Panc1 (cell line): ENCODE measurements at regions not wholly inside any gene's neighbourhood (a gene's known extent, or its start where the extent isn't known, plus 50 kb on each side); places are given as distances from the start of the nearest gene placed in this dataset.

ENCODE experiments used
- ATAC-seq: fragments of 200-7000 bp; cut with Tn5 transposase; 2 replicates; pipeline ENCODE4 v1.9.1; 2020; ENCODE audit warnings: mild to moderate bottlenecking, moderate library complexity
- BruUV-seq: library from RNA; stranded (reverse); fragments of 400-500 nt; replicated peaks from 2 replicates; lab custom pipeline; 2021; lab: Mats Ljungman, UMichigan
- CTCF ChIA-PET: fragments of 300-600 bp; sonication (Branson Sonifier 250); formaldehyde crosslinking; loops from one replicate; lab custom pipeline; 2022; ENCODE audit warnings: antibody characterized with exemption; lab: Charles Lee
- POLR2A ChIA-PET: fragments of 300-600 bp; sonication (Branson Sonifier 250); formaldehyde crosslinking; loops from one replicate; lab custom pipeline; 2022; ENCODE audit warnings: antibody characterized with exemption; lab: Charles Lee
- DNase-seq: peaks from one replicate; pipeline ENCODE4 v3.0.0-alpha.2; 2010; ENCODE audit warnings: low read depth, low spot score
- H3K27ac ChIP-seq: 2 replicates; pipeline ENCODE4 v1.5.1; 2011; ENCODE audit warnings: mild to moderate bottlenecking, low read length, inconsistent platforms
- H3K27me3 ChIP-seq: fragments of 200-500 bp; sonication (Bioruptor generic); 2 replicates; pipeline ENCODE4 v1.6.0; 2014; ENCODE audit warnings: low read length, inconsistent platforms; ENCODE audit not compliant: control insufficient read depth, insufficient read depth
- H3K36me3 ChIP-seq: fragments of 200-500 bp; sonication (Bioruptor generic); 2 replicates; pipeline ENCODE4 v1.5.1; 2014; ENCODE audit warnings: inconsistent platforms, mild to moderate bottlenecking, low read length, moderate library complexity; ENCODE audit not compliant: control insufficient read depth, insufficient read depth
- H3K4me1 ChIP-seq: 2 replicates; pipeline ENCODE4 v1.5.1; 2011; ENCODE audit warnings: inconsistent platforms, mild to moderate bottlenecking, low read length, moderate library complexity; ENCODE audit not compliant: control insufficient read depth, insufficient read depth
- H3K4me3 ChIP-seq, 2 experiments: 2 replicates each; pipeline ENCODE4 v1.5.1; 2011 to 2012; ENCODE audit warnings: low read depth in 2 of 2, low read length in 2 of 2, mild to moderate bottlenecking in 2 of 2, inconsistent platforms in 1 of 2, moderate library complexity in 1 of 2
- H3K9me3 ChIP-seq: fragments of 200-500 bp; sonication (Bioruptor generic); 2 replicates; pipeline ENCODE4 v1.5.1; 2014; ENCODE audit warnings: low read depth, mild to moderate bottlenecking, inconsistent platforms, low read length, moderate library complexity; ENCODE audit not compliant: control insufficient read depth, insufficient read depth
- POLR2AphosphoS5 ChIP-seq: IDR thresholded peaks from 2 replicates; pipeline ENCODE4 v1.6.1; 2012; ENCODE audit warnings: mild to moderate bottlenecking, low read depth, low read length, moderate library complexity
- SIN3A ChIP-seq: IDR thresholded peaks from 2 replicates; pipeline ENCODE4 v1.6.1; 2012; ENCODE audit warnings: low read depth, mild to moderate bottlenecking, low read length, moderate library complexity, borderline replicate concordance; ENCODE audit not compliant: insufficient read depth
- TCF7L2 ChIP-seq: IDR thresholded peaks from 2 replicates; pipeline ENCODE4 v1.6.1; 2011; ENCODE audit warnings: mild to moderate bottlenecking, low read depth, low read length, inconsistent platforms
- in situ Hi-C: cut with HindIII; loops from 2 replicates; pipeline ENCODE4 v1.10.0; 2016; ENCODE audit warnings: low sequenced_read_pairs, low pct_unique_long_range_greater_than_20kb
- intact Hi-C: fragments of 100-400 bp; cut with micrococcal nuclease; formaldehyde crosslinking; loops from one replicate; pipeline ENCODE4 v1.10.0; 2022; ENCODE audit not compliant: unreplicated experiment
- TF ChIP-seq, protein P1 (sequence below): fragments of 450-650 bp; IDR thresholded peaks from 2 replicates; pipeline ENCODE4 v1.5.1; 2017; ENCODE audit warnings: mild to moderate bottlenecking
- TF ChIP-seq, protein P2 (sequence below), 2 experiments: IDR thresholded peaks; 2 replicates each; pipeline ENCODE4 v1.6.1; 2011 to 2012; ENCODE audit warnings: low read depth in 2 of 2, control low read depth in 1 of 2, low read length in 1 of 2, mild to moderate bottlenecking in 1 of 2, moderate library complexity in 1 of 2; ENCODE audit not compliant: insufficient read depth in 1 of 2

DNA sequence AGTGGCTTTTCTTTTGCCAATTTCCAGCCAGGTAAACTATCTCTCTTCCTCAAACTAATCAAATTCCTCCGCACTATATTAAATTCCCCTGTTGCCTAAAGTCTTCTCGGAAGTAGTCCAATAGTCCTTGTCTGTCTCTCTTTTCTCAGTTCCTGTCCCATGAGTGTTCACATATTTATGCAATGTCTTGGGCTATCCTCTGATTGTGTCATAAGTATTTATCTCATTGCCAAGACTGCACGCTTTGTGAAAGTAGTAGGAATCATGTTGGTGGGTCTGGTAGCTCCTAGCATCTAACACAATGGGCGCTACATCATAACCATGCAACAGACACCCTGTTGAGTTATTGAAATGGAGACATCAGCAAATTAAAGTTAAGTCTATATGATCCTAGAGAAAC, 59.9 kb upstream of the POU3F3 start:
- ATAC-seq (no peak), DNase-seq (no peak)
- intact Hi-C loops (no loop called here), in situ Hi-C loops (no loop called here)
- Histone ChIP-seq H3K27me3 (peaks cover 2% of the 10 kb centered on the region), H3K4me1 (no peaks in the 10 kb centered on the region), H3K4me3 (no peak overlapping the region), H3K9me3 (no peaks in the 10 kb centered on the region), H3K36me3 (no peaks in the 10 kb centered on the region), H3K27ac (no peak overlapping the region)
- CTCF ChIA-PET: no interaction called here
- no TSS peak for BruUV-seq
- no peak for TF ChIP-seq TCF7L2
- no peak for TF ChIP-seq SIN3A
- TF ChIP-seq, protein P1, sequence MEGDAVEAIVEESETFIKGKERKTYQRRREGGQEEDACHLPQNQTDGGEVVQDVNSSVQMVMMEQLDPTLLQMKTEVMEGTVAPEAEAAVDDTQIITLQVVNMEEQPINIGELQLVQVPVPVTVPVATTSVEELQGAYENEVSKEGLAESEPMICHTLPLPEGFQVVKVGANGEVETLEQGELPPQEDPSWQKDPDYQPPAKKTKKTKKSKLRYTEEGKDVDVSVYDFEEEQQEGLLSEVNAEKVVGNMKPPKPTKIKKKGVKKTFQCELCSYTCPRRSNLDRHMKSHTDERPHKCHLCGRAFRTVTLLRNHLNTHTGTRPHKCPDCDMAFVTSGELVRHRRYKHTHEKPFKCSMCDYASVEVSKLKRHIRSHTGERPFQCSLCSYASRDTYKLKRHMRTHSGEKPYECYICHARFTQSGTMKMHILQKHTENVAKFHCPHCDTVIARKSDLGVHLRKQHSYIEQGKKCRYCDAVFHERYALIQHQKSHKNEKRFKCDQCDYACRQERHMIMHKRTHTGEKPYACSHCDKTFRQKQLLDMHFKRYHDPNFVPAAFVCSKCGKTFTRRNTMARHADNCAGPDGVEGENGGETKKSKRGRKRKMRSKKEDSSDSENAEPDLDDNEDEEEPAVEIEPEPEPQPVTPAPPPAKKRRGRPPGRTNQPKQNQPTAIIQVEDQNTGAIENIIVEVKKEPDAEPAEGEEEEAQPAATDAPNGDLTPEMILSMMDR: no peak
- no peak for TF ChIP-seq POLR2AphosphoS5
- TF ChIP-seq, protein P2, sequence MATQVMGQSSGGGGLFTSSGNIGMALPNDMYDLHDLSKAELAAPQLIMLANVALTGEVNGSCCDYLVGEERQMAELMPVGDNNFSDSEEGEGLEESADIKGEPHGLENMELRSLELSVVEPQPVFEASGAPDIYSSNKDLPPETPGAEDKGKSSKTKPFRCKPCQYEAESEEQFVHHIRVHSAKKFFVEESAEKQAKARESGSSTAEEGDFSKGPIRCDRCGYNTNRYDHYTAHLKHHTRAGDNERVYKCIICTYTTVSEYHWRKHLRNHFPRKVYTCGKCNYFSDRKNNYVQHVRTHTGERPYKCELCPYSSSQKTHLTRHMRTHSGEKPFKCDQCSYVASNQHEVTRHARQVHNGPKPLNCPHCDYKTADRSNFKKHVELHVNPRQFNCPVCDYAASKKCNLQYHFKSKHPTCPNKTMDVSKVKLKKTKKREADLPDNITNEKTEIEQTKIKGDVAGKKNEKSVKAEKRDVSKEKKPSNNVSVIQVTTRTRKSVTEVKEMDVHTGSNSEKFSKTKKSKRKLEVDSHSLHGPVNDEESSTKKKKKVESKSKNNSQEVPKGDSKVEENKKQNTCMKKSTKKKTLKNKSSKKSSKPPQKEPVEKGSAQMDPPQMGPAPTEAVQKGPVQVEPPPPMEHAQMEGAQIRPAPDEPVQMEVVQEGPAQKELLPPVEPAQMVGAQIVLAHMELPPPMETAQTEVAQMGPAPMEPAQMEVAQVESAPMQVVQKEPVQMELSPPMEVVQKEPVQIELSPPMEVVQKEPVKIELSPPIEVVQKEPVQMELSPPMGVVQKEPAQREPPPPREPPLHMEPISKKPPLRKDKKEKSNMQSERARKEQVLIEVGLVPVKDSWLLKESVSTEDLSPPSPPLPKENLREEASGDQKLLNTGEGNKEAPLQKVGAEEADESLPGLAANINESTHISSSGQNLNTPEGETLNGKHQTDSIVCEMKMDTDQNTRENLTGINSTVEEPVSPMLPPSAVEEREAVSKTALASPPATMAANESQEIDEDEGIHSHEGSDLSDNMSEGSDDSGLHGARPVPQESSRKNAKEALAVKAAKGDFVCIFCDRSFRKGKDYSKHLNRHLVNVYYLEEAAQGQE (IDR thresholded peaks at IDR 0.05; ENCODE audit: insufficient read depth in 1 of 2, low read depth in 2 of 2, low read length in 1 of 2): no peak
- POLR2A ChIA-PET: no interaction called here

DNA sequence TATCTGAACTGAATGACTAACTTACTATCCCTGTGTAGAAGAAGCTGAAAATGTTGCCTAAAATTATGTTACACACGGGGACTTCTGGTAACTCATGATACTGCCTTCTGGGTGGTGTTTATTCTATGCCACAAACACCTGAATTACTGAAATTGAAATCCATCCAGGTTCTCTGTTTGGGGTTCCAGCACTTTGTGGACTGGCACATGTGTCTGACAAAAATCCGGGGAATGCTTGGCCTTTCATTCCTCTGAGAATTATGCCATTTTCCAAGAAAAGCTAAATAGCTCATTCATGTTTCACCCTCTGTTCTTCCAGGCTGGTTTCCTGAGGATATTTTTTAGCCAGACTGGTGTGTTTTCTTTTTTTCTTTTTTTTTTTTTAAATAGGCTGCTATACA, 59.5 kb upstream of the POU3F3 start:
- TF ChIP-seq, protein P1: no peak
- TF ChIP-seq SIN3A (no peak), POLR2AphosphoS5 (no peak), TCF7L2 (no peak)
- TF ChIP-seq, protein P2 (IDR thresholded peaks at IDR 0.05; ENCODE audit: insufficient read depth in 1 of 2, low read depth in 2 of 2, low read length in 1 of 2): no peak
- POLR2A ChIA-PET: no interaction called here
- no peak overlapping the region for H3K4me3 ChIP-seq
- CTCF ChIA-PET: no interaction called here
- intact Hi-C loops (no loop called here), in situ Hi-C loops (no loop called here)
- no peak overlapping the region for H3K27ac ChIP-seq
- no peaks in the 10 kb centered on the region for H3K36me3 ChIP-seq
- BruUV-seq: no TSS peak
- no peaks in the 10 kb centered on the region for H3K9me3 ChIP-seq
- H3K4me1 ChIP-seq: no peaks in the 10 kb centered on the region
- DNase-seq (no peak), ATAC-seq (no peak)
- H3K27me3 ChIP-seq: peaks cover 2% of the 10 kb centered on the region
